T-helper 1 cell treated with Interleukin-12 subunit alpha and Interleukin-12 subunit beta and Interleukin-4 antibody, amounts not matched to agents 30 μg/mL and 1 μg/mL, for 36 hours (primary cell): ENCODE measurements at regions not wholly inside any gene's neighbourhood (a gene's known extent, or its start where the extent isn't known, plus 50 kb on each side); places are given as distances from the start of the nearest gene placed in this dataset.
"Not testable (repeated sequence)": the region's sequence is repeated elsewhere in the genome, so short reads cannot be mapped to it uniquely, and the experiment has no call there.

Experiments
- H3K27ac Mint-ChIP-seq: one replicate; pipeline ENCODE4 v1.8.0; 2021; ENCODE audit warnings: mild to moderate bottlenecking, mixed read lengths
- H3K27me3 Mint-ChIP-seq: one replicate; pipeline ENCODE4 v1.8.0; 2021; ENCODE audit warnings: low read depth, mixed read lengths
- H3K36me3 Mint-ChIP-seq: one replicate; pipeline ENCODE4 v1.8.0; 2021; ENCODE audit warnings: low read depth, mixed read lengths
- H3K4me1 Mint-ChIP-seq: one replicate; pipeline ENCODE4 v1.8.0; 2021; ENCODE audit warnings: low read depth, mixed read lengths
- H3K4me3 Mint-ChIP-seq: one replicate; pipeline ENCODE4 v1.8.0; 2021; ENCODE audit warnings: mild to moderate bottlenecking, moderate library complexity, mixed read lengths
- H3K9me3 Mint-ChIP-seq: one replicate; pipeline ENCODE4 v1.8.0; 2021; ENCODE audit warnings: mixed read lengths

- Mint-ChIP-seq H3K4me1 (peaks cover 4% of the 10 kb centered on the region), H3K27ac (no peak overlapping the region), H3K27me3 (peaks cover 12% of the 10 kb centered on the region), H3K9me3 (no peaks in the 10 kb centered on the region), H3K4me3 (no peak overlapping the region), H3K36me3 (no peaks in the 10 kb centered on the region)
Measured at GRCh38 chr6:134593442-134593841, 275.5 kb upstream of the SGK1 start.

- Mint-ChIP-seq H3K4me1 (peaks cover 4% of the 10 kb centered on the region), H3K36me3 (no peaks in the 10 kb centered on the region), H3K4me3 (no peak overlapping the region), H3K27me3 (peaks cover 11% of the 10 kb centered on the region), H3K9me3 (no peaks in the 10 kb centered on the region), H3K27ac (no peak overlapping the region)
Measured at GRCh38 chr6:134593024-134593423, 275.1 kb upstream of the SGK1 start.

GRCh38 chr6:134590449-134590848, 272.5 kb upstream of the SGK1 start:
- no peaks in the 10 kb centered on the region for H3K9me3 Mint-ChIP-seq
- H3K4me3 Mint-ChIP-seq: no peak overlapping the region

DNA sequence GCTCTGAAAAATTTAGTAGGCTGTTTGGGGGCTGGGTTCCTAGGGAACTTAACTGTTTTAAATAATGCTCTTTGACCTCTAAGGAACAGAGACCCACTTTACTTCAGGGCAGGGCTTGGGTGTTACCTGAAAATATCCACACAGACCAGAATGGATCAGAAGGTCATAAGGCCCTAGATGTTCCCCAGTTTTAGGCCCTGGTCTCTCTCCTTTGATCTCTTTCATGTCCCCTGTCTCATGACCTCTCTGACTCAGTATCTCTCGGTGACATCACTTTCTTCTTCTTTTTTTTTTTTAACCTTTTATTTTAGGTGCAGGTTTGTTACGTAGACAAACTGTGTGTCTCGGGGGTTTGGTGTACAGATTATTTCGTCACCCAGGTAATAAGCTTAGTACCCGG, 272.1 kb upstream of the SGK1 start:
- H3K36me3 Mint-ChIP-seq: no peaks in the 10 kb centered on the region
- H3K4me1 Mint-ChIP-seq: peaks cover 3% of the 10 kb centered on the region
- no peaks in the 10 kb centered on the region for H3K9me3 Mint-ChIP-seq
- H3K4me3 Mint-ChIP-seq: no peak overlapping the region
- H3K27me3 Mint-ChIP-seq: peaks cover 6% of the 10 kb centered on the region
- no peak overlapping the region for H3K27ac Mint-ChIP-seq

More at GRCh38 chr6:134590449-134590848, 272.5 kb upstream of the SGK1 start:
- Mint-ChIP-seq H3K27me3 (peaks cover 6% of the 10 kb centered on the region), H3K36me3 (no peaks in the 10 kb centered on the region), H3K27ac (no peak overlapping the region), H3K4me1 (peaks cover 6% of the 10 kb centered on the region)

- H3K27ac Mint-ChIP-seq: no peak overlapping the region
- no peak overlapping the region for H3K4me3 Mint-ChIP-seq
- H3K36me3 Mint-ChIP-seq: no peaks in the 10 kb centered on the region
- peaks cover 1% of the 10 kb centered on the region for H3K4me1 Mint-ChIP-seq
- no peaks in the 10 kb centered on the region for H3K9me3 Mint-ChIP-seq
- peaks cover 6% of the 10 kb centered on the region for H3K27me3 Mint-ChIP-seq
Measured at GRCh38 chr6:134589512-134589911, 271.6 kb upstream of the SGK1 start.

DNA sequence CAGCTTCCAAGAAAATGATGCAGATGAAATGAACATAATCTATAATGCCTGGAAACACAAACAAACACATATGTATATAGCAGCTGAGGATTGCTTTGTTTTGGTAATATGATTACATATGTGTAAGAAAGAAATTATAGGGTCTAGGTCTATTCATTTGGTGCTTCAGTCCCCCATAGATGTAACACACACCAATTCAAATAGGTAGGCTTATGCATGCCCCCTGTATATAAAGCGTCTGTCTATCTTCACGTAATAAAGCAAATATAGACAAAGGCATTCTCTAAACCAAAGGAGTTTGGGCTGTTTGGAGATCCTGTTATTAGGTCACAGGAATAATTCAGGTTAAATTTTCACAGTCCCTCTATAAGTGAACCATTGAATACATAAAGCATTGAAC, 270.4 kb upstream of the SGK1 start:
- H3K4me1 Mint-ChIP-seq: peaks cover 1% of the 10 kb centered on the region
- H3K4me3 Mint-ChIP-seq: no peak overlapping the region
- no peak overlapping the region for H3K27ac Mint-ChIP-seq
- H3K36me3 Mint-ChIP-seq: no peaks in the 10 kb centered on the region
- H3K27me3 Mint-ChIP-seq: peaks cover 6% of the 10 kb centered on the region
- no peaks in the 10 kb centered on the region for H3K9me3 Mint-ChIP-seq

DNA sequence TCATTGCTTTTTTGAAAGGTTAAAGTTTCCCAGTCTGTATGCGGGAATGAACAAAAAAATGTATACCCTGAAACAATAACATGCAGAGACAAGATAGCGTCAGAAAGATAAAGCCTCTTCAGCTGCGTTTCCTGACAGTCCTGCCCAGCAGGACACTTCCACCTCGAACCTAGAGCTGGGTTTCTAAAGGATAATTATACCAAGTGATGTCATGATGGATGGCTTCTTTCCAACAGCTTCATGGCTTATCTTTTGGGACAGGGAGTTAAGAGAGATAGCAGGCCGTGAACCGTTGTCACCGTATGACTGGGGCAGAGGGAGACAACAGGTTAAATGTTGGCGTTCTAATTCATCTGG, 267.6 kb upstream of the SGK1 start:
- H3K4me1 Mint-ChIP-seq: peaks cover 1% of the 10 kb centered on the region
- no peak overlapping the region for H3K4me3 Mint-ChIP-seq
- peaks cover 21% of the 10 kb centered on the region for H3K27me3 Mint-ChIP-seq

DNA sequence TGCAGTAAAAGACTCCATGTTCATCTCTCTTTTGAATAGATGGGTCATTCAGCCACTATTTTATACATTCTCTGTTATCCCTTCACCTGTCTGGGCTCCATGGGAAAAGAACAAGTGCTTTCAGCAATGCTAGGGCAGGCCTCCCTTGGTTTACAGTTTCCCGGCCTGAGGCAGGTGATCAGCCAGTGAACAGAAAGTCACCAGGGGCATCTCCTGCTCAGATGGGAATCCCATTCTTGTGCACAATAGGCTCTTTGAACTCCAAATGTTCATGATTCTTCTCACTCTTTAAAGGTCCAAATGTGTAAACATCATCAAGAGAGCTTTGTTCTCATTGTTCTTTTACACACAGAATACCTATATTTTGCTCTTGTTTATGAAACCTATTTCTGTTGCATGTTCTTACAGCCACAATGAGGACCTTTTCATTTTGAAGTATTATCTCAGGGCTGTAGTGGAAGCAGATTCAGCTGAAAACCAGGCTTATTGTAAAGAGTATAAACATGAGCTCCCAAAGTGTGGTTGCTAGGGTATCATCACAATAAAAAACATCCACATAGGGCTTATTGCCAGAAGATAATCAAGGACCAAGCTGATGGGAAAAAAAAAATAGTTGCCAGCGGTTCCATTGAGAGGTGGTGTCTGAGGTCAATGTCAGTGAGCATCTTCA, 267.1 kb upstream of the SGK1 start:
- Mint-ChIP-seq H3K27me3 (peaks cover 23% of the 10 kb centered on the region), H3K4me3 (no peak overlapping the region), H3K9me3 (no peaks in the 10 kb centered on the region)

More for the DNA sequence above, 267.6 kb upstream of the SGK1 start:
- Mint-ChIP-seq H3K27ac (no peak overlapping the region), H3K9me3 (no peaks in the 10 kb centered on the region), H3K36me3 (no peaks in the 10 kb centered on the region)

DNA sequence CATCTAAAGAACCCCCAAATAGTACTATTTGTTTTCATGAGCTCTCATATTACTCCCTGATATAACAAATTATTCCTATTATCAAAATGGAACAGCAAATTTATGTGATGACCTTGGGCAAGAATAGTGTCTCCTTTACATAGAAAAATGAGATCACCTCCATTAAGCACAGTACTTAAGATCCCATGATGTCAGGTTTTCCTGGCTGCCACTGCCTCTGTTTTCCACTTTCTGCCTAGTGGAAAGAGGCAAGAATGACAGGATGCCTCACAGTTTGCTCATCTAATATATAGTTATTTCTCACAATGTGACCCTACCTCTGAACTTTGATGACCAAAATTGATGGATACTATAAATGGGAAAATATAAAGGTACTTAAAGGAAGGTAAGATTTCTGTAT, 260.1 kb upstream of the SGK1 start:
- Mint-ChIP-seq H3K27me3 (peaks cover 35% of the 10 kb centered on the region), H3K27ac (no peak overlapping the region), H3K9me3 (no peaks in the 10 kb centered on the region), H3K4me1 (no peaks in the 10 kb centered on the region), H3K36me3 (peaks cover 7% of the 10 kb centered on the region), H3K4me3 (no peak overlapping the region)

More for the DNA sequence above, 267.1 kb upstream of the SGK1 start:
- Mint-ChIP-seq H3K4me1 (peaks cover 1% of the 10 kb centered on the region), H3K36me3 (no peaks in the 10 kb centered on the region), H3K27ac (no peak overlapping the region)

- Mint-ChIP-seq H3K4me3 (no peak overlapping the region), H3K4me1 (peaks cover 7% of the 10 kb centered on the region), H3K27me3 (peaks cover 23% of the 10 kb centered on the region), H3K9me3 (peaks cover 7% of the 10 kb centered on the region), H3K36me3 (peaks cover 13% of the 10 kb centered on the region), H3K27ac (no peak overlapping the region)
Measured at GRCh38 chr6:134575221-134575620, 257.3 kb upstream of the SGK1 start.

- no peak overlapping the region for H3K4me3 Mint-ChIP-seq
- H3K27ac Mint-ChIP-seq: no peak overlapping the region
- peaks cover 14% of the 10 kb centered on the region for H3K4me1 Mint-ChIP-seq
- peaks cover 7% of the 10 kb centered on the region for H3K9me3 Mint-ChIP-seq
- H3K36me3 Mint-ChIP-seq: peaks cover 13% of the 10 kb centered on the region
- H3K27me3 Mint-ChIP-seq: peaks cover 16% of the 10 kb centered on the region
Measured at GRCh38 chr6:134574491-134574890, 256.6 kb upstream of the SGK1 start.

GRCh38 chr6:134569996-134570395, 252.1 kb upstream of the SGK1 start:
- H3K9me3 Mint-ChIP-seq: peaks cover 22% of the 10 kb centered on the region
- peak overlapping the region; percentile 68 for H3K4me3 Mint-ChIP-seq
- H3K27me3 Mint-ChIP-seq: not testable (repeated sequence)
- H3K27ac Mint-ChIP-seq: peak overlapping the region; percentile 78
- peaks cover 17% of the 10 kb centered on the region for H3K36me3 Mint-ChIP-seq
- peaks cover 29% of the 10 kb centered on the region for H3K4me1 Mint-ChIP-seq

DNA sequence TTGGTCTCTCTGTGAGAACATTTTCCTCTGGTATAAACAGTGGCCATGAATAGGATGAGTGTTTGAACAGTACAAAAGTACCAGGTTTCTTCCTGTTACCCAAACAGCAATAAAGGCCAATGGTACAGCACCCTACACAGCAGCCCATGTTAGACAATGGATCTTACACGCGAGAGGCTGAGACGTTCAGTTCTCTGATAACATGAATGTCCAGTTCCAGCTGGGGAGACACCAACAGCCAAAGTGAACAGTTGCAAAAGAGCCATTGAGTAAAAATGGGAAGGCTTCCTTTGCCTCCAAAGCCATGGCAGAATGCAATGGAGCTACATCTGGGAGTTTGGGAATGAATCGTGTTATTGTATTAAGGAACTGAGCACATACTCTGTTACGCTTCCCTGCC, 246.8 kb upstream of the SGK1 start:
- no peaks in the 10 kb centered on the region for H3K27me3 Mint-ChIP-seq

GRCh38 chr6:134560019-134560418, 242.1 kb upstream of the SGK1 start:
- no peak overlapping the region for H3K4me3 Mint-ChIP-seq
- H3K4me1 Mint-ChIP-seq: peaks cover 6% of the 10 kb centered on the region
- H3K36me3 Mint-ChIP-seq: no peaks in the 10 kb centered on the region
- no peak overlapping the region for H3K27ac Mint-ChIP-seq
- peaks cover 5% of the 10 kb centered on the region for H3K9me3 Mint-ChIP-seq
- no peaks in the 10 kb centered on the region for H3K27me3 Mint-ChIP-seq

More for the DNA sequence above, 246.8 kb upstream of the SGK1 start:
- Mint-ChIP-seq H3K27ac (no peak overlapping the region), H3K36me3 (peaks cover 10% of the 10 kb centered on the region), H3K9me3 (peaks cover 21% of the 10 kb centered on the region), H3K4me1 (peaks cover 23% of the 10 kb centered on the region), H3K4me3 (no peak overlapping the region)

- H3K27me3 Mint-ChIP-seq: no peaks in the 10 kb centered on the region
- no peak overlapping the region for H3K27ac Mint-ChIP-seq
- peaks cover under 1% of the 10 kb centered on the region for H3K4me1 Mint-ChIP-seq
- H3K36me3 Mint-ChIP-seq: no peaks in the 10 kb centered on the region
- H3K9me3 Mint-ChIP-seq: peaks cover 8% of the 10 kb centered on the region
- H3K4me3 Mint-ChIP-seq: no peak overlapping the region
Measured at GRCh38 chr6:134557509-134557908, 239.6 kb upstream of the SGK1 start.

DNA sequence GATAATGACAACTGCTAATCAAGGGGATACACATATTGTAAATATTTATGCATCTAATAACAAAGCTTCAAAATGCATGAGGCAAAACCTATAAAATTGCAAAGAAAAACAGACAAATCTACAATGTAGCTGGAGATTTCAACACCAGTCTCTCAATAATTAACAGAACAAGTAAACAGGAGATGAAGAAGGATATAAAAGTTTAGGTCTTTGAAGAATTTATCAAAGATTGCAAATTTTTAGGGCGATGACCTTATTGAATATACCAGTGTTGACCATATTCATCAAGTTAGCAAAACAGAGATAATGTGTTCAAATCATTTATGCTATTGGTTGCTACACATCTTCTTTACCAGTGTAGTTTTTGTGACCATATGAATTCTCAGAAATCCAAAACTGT, 237.8 kb upstream of the SGK1 start:
- Mint-ChIP-seq H3K4me3 (no peak overlapping the region), H3K9me3 (peaks cover 3% of the 10 kb centered on the region), H3K27me3 (no peaks in the 10 kb centered on the region), H3K27ac (no peak overlapping the region), H3K4me1 (no peaks in the 10 kb centered on the region), H3K36me3 (no peaks in the 10 kb centered on the region)
